ENCODE measurements at regions not wholly inside any gene's neighbourhood (a gene's known extent, or its start where the extent isn't known, plus 50 kb on each side); places are given as distances from the start of the nearest gene placed in this dataset.

DNA sequence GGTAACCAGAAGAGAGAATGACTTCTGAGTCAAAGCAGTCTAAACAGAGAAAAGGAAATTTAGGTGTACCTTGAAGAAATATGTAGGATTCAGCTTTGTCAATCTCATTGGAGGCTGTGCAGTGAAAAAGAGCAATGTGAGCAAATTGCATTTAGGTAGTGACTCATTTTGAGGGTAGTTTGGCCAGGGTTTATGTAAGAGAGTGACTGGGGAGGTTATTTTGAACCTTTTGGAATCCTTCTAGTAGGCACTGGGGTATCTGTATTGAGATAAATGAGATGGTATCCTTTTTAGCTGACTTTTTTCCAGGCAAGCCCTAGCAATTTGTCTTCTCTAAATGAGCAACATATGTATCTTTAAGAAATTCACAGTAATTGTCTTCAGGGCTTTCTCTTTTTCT lies 95.9 kb downstream of the DISP1 start:
- TF ChIP-seq, protein P1, sequence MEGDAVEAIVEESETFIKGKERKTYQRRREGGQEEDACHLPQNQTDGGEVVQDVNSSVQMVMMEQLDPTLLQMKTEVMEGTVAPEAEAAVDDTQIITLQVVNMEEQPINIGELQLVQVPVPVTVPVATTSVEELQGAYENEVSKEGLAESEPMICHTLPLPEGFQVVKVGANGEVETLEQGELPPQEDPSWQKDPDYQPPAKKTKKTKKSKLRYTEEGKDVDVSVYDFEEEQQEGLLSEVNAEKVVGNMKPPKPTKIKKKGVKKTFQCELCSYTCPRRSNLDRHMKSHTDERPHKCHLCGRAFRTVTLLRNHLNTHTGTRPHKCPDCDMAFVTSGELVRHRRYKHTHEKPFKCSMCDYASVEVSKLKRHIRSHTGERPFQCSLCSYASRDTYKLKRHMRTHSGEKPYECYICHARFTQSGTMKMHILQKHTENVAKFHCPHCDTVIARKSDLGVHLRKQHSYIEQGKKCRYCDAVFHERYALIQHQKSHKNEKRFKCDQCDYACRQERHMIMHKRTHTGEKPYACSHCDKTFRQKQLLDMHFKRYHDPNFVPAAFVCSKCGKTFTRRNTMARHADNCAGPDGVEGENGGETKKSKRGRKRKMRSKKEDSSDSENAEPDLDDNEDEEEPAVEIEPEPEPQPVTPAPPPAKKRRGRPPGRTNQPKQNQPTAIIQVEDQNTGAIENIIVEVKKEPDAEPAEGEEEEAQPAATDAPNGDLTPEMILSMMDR (conservative IDR thresholded peaks at IDR 0.05): no peak
- no peak for TF ChIP-seq ZFX (IDR thresholded peaks at IDR 0.05)
